ENCODE measurements at regions not wholly inside any gene's neighbourhood (a gene's known extent, or its start where the extent isn't known, plus 50 kb on each side); places are given as distances from the start of the nearest gene placed in this dataset.

- H3K36me3 Mint-ChIP-seq: no peaks in the 10 kb centered on the region
- DNase-seq (ENCODE audit: low spot score in 2 of 2) (no peak), ATAC-seq (no peak)
- no peaks in the 10 kb centered on the region for H3K9me3 Mint-ChIP-seq
- H3K27ac Mint-ChIP-seq: no peak overlapping the region
These were observed 134.1 kb downstream of the FCRL5 start for GRCh38 chr1:157418231-157418630.

- ATAC-seq: no peak
- no peak for DNase-seq (ENCODE audit: low spot score in 2 of 2)
- H3K27ac Mint-ChIP-seq: no peak overlapping the region
- no peaks in the 10 kb centered on the region for H3K9me3 Mint-ChIP-seq
- H3K36me3 Mint-ChIP-seq: no peaks in the 10 kb centered on the region
These were observed 136.7 kb downstream of the FCRL5 start for GRCh38 chr1:157415661-157416060.

DNA sequence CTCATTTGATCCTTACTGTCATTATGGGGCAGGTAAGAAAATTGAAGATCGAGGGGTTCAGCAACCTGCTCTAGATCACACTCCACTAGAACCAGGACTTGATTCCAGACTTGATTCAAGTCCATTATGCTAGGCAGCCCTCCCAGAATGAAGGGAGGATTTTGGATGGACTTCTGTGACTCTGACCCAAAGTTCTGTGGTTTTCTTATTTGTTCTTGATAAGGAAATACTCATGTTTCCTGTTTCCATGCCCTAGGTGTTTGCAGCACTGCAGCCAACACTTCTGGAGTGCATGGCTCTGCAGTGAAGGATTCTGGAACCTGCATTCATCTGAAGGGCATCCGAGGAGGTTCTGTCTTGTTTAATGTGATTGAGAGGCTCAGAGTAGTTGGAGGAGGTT lies 140.0 kb downstream of the FCRL5 start:
- Mint-ChIP-seq H3K9me3 (no peaks in the 10 kb centered on the region), H3K36me3 (no peaks in the 10 kb centered on the region), H3K27ac (no peak overlapping the region)
- DNase-seq (ENCODE audit: low spot score in 2 of 2) (no peak), ATAC-seq (no peak)

DNA sequence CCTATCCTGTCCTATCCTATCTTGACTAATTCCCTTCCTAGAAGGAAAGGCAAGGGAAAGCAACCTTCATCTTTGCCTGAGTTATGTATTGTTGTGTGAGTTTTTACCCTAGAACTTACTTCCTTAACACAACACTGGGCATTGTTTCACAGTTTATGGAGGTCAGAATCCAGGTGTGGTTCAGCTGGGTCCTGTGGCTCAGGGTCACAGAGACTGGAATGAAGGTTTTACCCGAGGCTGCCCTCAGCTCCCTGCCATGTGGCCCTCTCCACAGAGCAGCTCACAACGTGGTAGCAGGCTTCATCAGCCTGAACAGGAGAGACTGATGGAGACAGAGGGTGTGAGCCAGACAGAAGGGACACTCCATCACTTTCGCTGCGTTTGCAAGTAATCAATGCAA lies 140.5 kb downstream of the FCRL5 start:
- H3K36me3 Mint-ChIP-seq: no peaks in the 10 kb centered on the region

GRCh38 chr1:157411064-157411463 lies 141.3 kb downstream of the FCRL5 start:
- ATAC-seq (no peak), DNase-seq (ENCODE audit: low spot score in 2 of 2) (no peak)
- Mint-ChIP-seq H3K36me3 (no peaks in the 10 kb centered on the region), H3K9me3 (no peaks in the 10 kb centered on the region), H3K27ac (no peak overlapping the region)

More for the DNA sequence above, 140.5 kb downstream of the FCRL5 start:
- Mint-ChIP-seq H3K9me3 (no peaks in the 10 kb centered on the region), H3K27ac (no peak overlapping the region)
- DNase-seq (ENCODE audit: low spot score in 2 of 2) (no peak), ATAC-seq (no peak)

DNA sequence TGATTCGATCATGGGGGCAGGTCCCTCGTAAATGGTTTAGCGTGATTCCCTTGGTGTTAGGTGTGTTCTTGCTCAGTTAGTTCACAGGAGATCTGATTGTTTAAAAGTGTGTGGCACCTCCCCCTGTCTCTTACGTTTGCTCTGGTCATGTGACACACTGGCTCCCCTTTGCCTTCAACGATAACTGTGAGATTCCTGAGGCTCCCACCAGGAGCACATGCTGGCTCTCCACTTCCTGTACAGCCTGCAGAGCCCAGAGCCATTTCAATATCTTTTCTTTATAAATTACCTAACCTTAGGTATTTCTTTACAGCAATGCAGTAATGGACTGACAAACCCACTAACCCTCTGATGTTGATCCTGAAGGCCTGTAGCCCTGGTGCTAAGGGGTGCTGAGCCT lies 141.9 kb downstream of the FCRL5 start:
- ATAC-seq: no peak
- H3K27ac Mint-ChIP-seq: no peak overlapping the region
- no peaks in the 10 kb centered on the region for H3K9me3 Mint-ChIP-seq
- no peak for DNase-seq (ENCODE audit: low spot score in 2 of 2)
- H3K36me3 Mint-ChIP-seq: no peaks in the 10 kb centered on the region

- no peak for ATAC-seq
- Mint-ChIP-seq H3K27ac (no peak overlapping the region), H3K36me3 (no peaks in the 10 kb centered on the region), H3K9me3 (no peaks in the 10 kb centered on the region)
- no peak for DNase-seq (ENCODE audit: low spot score in 2 of 2)
These were observed 142.4 kb downstream of the FCRL5 start for GRCh38 chr1:157409927-157410326.

DNA sequence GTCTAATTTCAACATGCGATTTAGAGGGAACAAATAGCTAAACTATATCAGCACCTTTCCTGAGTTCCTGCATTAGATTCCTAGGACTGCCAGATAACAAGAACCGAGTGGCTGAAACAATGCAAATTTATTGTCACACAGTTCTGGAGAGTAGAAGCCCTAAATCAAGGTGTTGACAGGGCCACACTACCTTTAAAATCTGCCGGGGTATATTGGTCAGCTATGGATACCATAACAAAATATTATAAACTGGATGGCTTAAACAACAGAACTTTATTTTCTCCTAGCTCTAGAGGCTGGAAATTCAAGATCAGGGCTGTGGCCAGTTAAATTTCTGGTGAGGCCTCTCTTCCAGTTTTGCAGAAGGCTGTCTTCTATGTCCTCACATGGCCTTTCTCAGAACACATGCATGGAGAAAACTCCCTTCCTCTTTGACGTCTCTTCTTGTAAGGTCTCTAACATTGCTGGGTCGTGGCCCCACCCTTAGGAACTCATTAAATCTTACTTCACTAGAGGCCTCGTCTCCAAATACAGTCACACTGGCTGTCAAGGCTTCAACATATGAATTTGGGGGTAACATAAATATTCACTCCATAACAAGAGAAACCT lies 144.3 kb downstream of the FCRL5 start:
- Mint-ChIP-seq H3K36me3 (no peaks in the 10 kb centered on the region), H3K9me3 (no peaks in the 10 kb centered on the region), H3K27ac (no peak overlapping the region)
- ATAC-seq (no peak), DNase-seq (ENCODE audit: low spot score in 2 of 2) (no peak)

- no peaks in the 10 kb centered on the region for H3K9me3 Mint-ChIP-seq
- H3K36me3 Mint-ChIP-seq: no peaks in the 10 kb centered on the region
- no peak overlapping the region for H3K27ac Mint-ChIP-seq
- ATAC-seq (no peak), DNase-seq (ENCODE audit: low spot score in 2 of 2) (no peak)
These were observed 144.9 kb downstream of the FCRL5 start for GRCh38 chr1:157407367-157407766.

- Mint-ChIP-seq H3K36me3 (no peaks in the 10 kb centered on the region), H3K9me3 (no peaks in the 10 kb centered on the region), H3K27ac (no peak overlapping the region)
- DNase-seq (ENCODE audit: low spot score in 2 of 2) (no peak), ATAC-seq (no peak)
These were observed 146.7 kb downstream of the FCRL5 start for GRCh38 chr1:157405662-157406061.

DNA sequence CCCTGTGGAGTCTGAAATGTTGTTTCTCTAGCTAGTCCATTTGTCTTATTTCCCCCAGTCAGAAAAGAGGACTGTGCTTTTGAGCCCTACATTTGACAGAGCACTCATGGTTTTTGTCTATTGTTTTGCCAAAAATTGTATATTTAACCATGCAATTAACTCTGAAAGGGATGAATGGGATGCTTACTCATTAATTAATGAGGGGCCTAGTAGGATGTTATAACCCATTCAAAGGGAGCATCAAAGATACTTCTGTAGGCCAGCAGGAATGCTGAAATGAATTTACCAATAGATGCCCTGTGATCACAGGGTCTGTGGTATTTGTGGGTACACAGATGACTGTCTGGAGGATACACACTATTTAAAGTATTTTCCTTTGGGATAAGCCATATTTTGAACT lies 147.7 kb downstream of the FCRL5 start:
- H3K27ac Mint-ChIP-seq: no peak overlapping the region
- no peaks in the 10 kb centered on the region for H3K36me3 Mint-ChIP-seq
- no peak for ATAC-seq
- DNase-seq (ENCODE audit: low spot score in 2 of 2): no peak
- no peaks in the 10 kb centered on the region for H3K9me3 Mint-ChIP-seq

DNA sequence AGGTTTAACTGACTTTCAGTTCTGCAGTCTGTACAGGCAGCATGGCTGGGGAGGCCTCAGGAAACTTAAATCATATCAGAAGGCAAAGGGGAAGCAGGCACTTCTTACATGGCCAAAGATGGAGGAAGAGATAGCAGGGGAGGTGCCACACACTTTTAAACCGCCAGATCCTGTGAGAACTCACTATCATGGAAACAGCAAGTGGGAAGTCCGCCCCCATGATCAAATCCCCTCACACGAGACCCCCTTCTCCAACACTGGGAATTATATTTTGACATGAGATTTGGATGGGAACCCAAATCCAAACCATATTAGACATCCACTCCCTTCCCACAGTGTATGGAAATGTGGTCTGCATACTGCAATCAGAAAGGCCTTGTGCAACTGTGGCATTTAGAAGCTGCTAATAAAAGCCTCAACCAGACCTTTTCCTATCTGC lies 148.2 kb downstream of the FCRL5 start:
- Mint-ChIP-seq H3K9me3 (no peaks in the 10 kb centered on the region), H3K27ac (no peak overlapping the region), H3K36me3 (no peaks in the 10 kb centered on the region)
- ATAC-seq (no peak), DNase-seq (ENCODE audit: low spot score in 2 of 2) (no peak)

DNA sequence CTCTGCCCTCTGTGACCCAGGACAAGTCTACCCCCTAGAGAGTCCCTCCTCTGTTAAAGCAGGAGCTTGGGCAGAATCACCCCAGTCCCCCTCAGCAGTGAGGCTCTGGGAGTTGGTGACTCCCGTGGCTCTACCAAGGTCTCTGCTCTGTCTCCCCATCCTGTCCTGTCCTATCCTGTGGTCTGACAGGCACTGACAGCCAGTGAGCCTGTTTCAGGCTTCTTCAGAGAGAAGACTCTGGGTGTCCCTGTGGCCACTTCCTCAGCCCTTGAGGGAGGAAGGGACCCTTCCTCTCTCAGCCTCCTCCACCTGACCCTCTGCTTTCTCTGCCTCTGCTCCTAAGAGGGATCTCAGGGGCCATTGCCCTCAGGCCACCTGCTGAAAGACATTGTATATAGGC lies 148.7 kb downstream of the FCRL5 start:
- no peak for DNase-seq (ENCODE audit: low spot score in 2 of 2)
- ATAC-seq: no peak
- Mint-ChIP-seq H3K9me3 (no peaks in the 10 kb centered on the region), H3K36me3 (no peaks in the 10 kb centered on the region), H3K27ac (no peak overlapping the region)

GRCh38 chr1:157403203-157403602 lies 149.1 kb downstream of the FCRL5 start:
- DNase-seq (ENCODE audit: low spot score in 2 of 2) (no peak), ATAC-seq (no peak)
- Mint-ChIP-seq H3K36me3 (no peaks in the 10 kb centered on the region), H3K27ac (no peak overlapping the region), H3K9me3 (no peaks in the 10 kb centered on the region)

DNA sequence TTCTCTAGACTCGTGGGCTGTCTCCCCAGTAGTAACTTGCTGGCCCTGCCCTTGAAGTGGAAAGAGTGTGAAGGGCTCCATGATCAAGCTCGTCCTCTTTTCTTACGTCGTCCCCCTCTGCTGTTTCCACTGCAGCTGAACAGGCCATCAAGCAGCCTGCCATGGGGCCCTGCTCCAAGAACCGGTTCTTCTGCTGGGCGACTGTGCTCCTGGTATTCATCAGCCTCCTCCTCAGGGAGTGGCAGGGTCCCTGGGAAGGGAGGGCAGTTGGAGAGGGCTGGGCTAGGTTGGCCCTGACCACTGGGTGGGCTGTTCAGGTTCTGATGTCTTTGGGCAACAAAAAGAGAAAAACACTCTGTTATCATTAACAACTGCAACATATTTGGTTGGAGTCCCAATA lies 151.5 kb downstream of the FCRL5 start:
- no peak for ATAC-seq
- H3K27ac Mint-ChIP-seq: no peak overlapping the region

DNA sequence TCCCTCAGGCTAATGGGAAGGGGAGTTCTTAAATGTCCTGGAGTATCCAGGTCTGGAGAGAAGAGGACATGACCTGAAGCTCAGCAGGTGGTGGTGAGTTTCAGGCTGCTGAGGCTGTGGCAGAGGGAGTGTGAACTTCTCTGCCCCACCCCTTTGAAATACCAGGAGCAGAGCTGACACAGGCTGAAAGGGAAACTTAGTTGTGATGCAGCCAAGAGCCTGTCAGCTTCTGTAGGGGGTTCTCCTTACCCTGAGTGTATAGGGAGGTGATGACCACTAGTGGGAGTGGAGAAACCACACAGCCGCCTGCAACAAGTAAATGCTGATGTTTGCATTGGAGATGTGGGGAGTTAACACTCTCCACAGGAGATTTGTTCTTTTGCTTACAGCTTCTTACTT lies 152.3 kb downstream of the FCRL5 start:
- Mint-ChIP-seq H3K9me3 (no peaks in the 10 kb centered on the region), H3K27ac (peak overlapping the region in 1 of 2 donors; percentile 52), H3K36me3 (no peaks in the 10 kb centered on the region)
- DNase-seq (ENCODE audit: low spot score in 2 of 2): no peak
- peak; percentile 49 to 62 for ATAC-seq

More for the DNA sequence above, 151.5 kb downstream of the FCRL5 start:
- no peaks in the 10 kb centered on the region for H3K9me3 Mint-ChIP-seq
- H3K36me3 Mint-ChIP-seq: no peaks in the 10 kb centered on the region
- no peak for DNase-seq (ENCODE audit: low spot score in 2 of 2)

GRCh38 chr1:157399343-157399983 lies 152.9 kb downstream of the FCRL5 start:
- H3K36me3 Mint-ChIP-seq: peaks cover 0 to 4% of the 10 kb centered on the region in 2 donors

DNA sequence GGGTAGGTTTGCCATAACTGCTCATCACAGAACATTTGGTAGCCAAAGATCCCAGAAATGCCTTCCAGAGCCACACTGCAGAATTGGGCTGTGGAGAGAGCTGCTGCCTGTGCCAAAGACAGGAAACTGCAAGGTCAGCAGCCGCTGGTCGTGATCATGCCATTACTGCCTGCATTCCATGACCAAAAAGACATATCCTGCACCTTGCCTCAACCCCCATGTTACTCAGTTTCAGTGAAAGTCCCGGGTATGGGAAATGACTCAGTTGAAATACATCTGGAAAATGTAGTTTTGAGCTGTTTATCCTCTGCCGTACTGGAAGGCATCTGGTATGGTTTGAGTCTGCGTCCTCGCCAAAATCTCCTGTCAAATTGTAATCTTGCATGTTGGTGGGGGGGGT lies 161.7 kb downstream of the FCRL5 start:
- H3K36me3 Mint-ChIP-seq: peaks cover 0 to 6% of the 10 kb centered on the region in 2 donors
- ATAC-seq (no peak), DNase-seq (ENCODE audit: low spot score in 2 of 2) (no peak)
- no peaks in the 10 kb centered on the region for H3K9me3 Mint-ChIP-seq
- H3K27ac Mint-ChIP-seq: no peak overlapping the region

More at GRCh38 chr1:157399343-157399983, 152.9 kb downstream of the FCRL5 start:
- no peak for ATAC-seq
- DNase-seq (ENCODE audit: low spot score in 2 of 2): no peak
- Mint-ChIP-seq H3K9me3 (no peaks in the 10 kb centered on the region), H3K27ac (no peak overlapping the region)
